ENCODE measurements at regions not wholly inside any gene's neighbourhood (a gene's known extent, or its start where the extent isn't known, plus 50 kb on each side); places are given as distances from the start of the nearest gene placed in this dataset.

GRCh38 chr6:18586133-18586532 lies 199.0 kb downstream of the RNF144B start:
- Histone ChIP-seq H3K27ac (no peak overlapping the region), H3K4me1 (no peaks in the 10 kb centered on the region), H3K27me3 (no peaks in the 10 kb centered on the region), H3K9me3 (no peaks in the 10 kb centered on the region), H3K36me3 (no peaks in the 10 kb centered on the region), H3K4me3 (no peak overlapping the region)
- intact Hi-C loops (cut with DNase I; ENCODE audit: low total_unique reads): no loop called here
- DNase-seq: no peak
- no peak for TF ChIP-seq CTCF (IDR thresholded peaks at IDR 0.05)

- no peaks in the 10 kb centered on the region for H3K27me3 ChIP-seq
- H3K27ac ChIP-seq: peak overlapping the region; percentile 53 to 63
- H3K36me3 ChIP-seq: no peaks in the 10 kb centered on the region
- peaks cover 0 to 21% (median 5%) of the 10 kb centered on the region in 4 donors for H3K4me1 ChIP-seq
- peak; percentile 88 to 89 for TF ChIP-seq CTCF (IDR thresholded peaks at IDR 0.05)
- H3K4me3 ChIP-seq: peak overlapping the region; percentile 6 to 13
- intact Hi-C loops (cut with DNase I; ENCODE audit: low total_unique reads): loop anchor here (10.0 kb wide), 1 partner anchor 1459 kb away; no protein-coding TSS in a partner anchor
- H3K9me3 ChIP-seq: no peaks in the 10 kb centered on the region
- peak; percentile 73 to 77 for DNase-seq
These were observed 208.8 kb downstream of the RNF144B start for GRCh38 chr6:18595774-18596530.

GRCh38 chr6:18596531-18596835 lies 209.3 kb downstream of the RNF144B start:
- no peak for TF ChIP-seq CTCF (IDR thresholded peaks at IDR 0.05)
- peak overlapping the region; percentile 53 to 63 for H3K27ac ChIP-seq
- H3K9me3 ChIP-seq: no peaks in the 10 kb centered on the region
- no peaks in the 10 kb centered on the region for H3K27me3 ChIP-seq
- peak overlapping the region in 1 of 2 donors; percentile 13 for H3K4me3 ChIP-seq
- peaks cover 0 to 21% (median 5%) of the 10 kb centered on the region in 4 donors for H3K4me1 ChIP-seq
- intact Hi-C loops (cut with DNase I; ENCODE audit: low total_unique reads): loop anchor here (10.0 kb wide), 1 partner anchor 1458 kb away; no protein-coding TSS in a partner anchor
- DNase-seq: no peak
- no peaks in the 10 kb centered on the region for H3K36me3 ChIP-seq

- no peak overlapping the region for H3K4me3 ChIP-seq
- no peak for TF ChIP-seq CTCF (IDR thresholded peaks at IDR 0.05)
- H3K36me3 ChIP-seq: no peaks in the 10 kb centered on the region
- no peaks in the 10 kb centered on the region for H3K9me3 ChIP-seq
- peaks cover 0 to 21% (median 5%) of the 10 kb centered on the region in 4 donors for H3K4me1 ChIP-seq
- no peak for DNase-seq
- H3K27ac ChIP-seq: no peak overlapping the region
- no peaks in the 10 kb centered on the region for H3K27me3 ChIP-seq
- intact Hi-C loops (cut with DNase I; ENCODE audit: low total_unique reads): loop anchor here (10.0 kb wide), 1 partner anchor 1456 kb away; no protein-coding TSS in a partner anchor
These were observed 211.6 kb downstream of the RNF144B start for GRCh38 chr6:18598551-18599264.

GRCh38 chr6:18600255-18600654 lies 213.1 kb downstream of the RNF144B start:
- Histone ChIP-seq H3K36me3 (no peaks in the 10 kb centered on the region), H3K4me1 (peaks cover 0 to 19% (median 5%) of the 10 kb centered on the region in 4 donors), H3K27me3 (no peaks in the 10 kb centered on the region), H3K27ac (no peak overlapping the region), H3K9me3 (no peaks in the 10 kb centered on the region), H3K4me3 (no peak overlapping the region)
- TF ChIP-seq CTCF (IDR thresholded peaks at IDR 0.05): no peak
- intact Hi-C loops (cut with DNase I; ENCODE audit: low total_unique reads): no loop called here
- DNase-seq: no peak

Measured in tibial artery (tissue), 4 donors.